GM21360 (cell line): ENCODE measurements at regions not wholly inside any gene's neighbourhood (a gene's known extent, or its start where the extent isn't known, plus 50 kb on each side); places are given as distances from the start of the nearest gene placed in this dataset.
A peak's percentile ranks its signal among the peaks of the same experiment; 100 is the strongest.

ENCODE experiments used
- ATAC-seq: cut with Tn5 transposase; IDR thresholded peaks from one replicate; pipeline ENCODE4 v1.9.1; 2021; ENCODE audit warnings: mild to moderate bottlenecking, moderate library complexity; ENCODE audit not compliant: unreplicated experiment

GRCh38 chr2:13576406-13577036 is 859.8 kb downstream of the TRIB2 start:
- ATAC-seq: no peak

GRCh38 chr2:13578547-13578946 is 861.8 kb downstream of the TRIB2 start:
- no peak for ATAC-seq

GRCh38 chr2:13581471-13581870 is 864.7 kb downstream of the TRIB2 start:
- no peak for ATAC-seq

GRCh38 chr2:13583609-13584008 is 866.9 kb downstream of the TRIB2 start:
- ATAC-seq: no peak

DNA sequence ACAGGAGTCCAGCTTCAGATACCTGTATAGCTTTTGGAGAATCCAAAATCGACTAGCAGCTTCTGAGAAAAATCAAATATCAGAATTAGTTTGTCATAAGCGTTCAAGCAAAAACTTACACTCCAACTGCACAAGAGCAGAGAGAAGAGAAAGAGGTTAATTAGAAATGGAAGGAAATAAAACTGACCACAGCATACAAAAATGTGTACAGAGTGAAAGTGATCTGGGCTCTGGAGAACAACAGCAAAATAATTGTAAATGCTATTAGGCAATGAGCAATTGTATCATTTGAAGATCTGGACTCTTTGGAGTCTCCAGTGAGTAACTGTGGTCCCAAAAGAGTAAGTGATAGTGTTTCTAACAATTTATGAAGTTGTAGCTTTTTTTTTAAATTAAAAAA is 867.3 kb downstream of the TRIB2 start:
- no peak for ATAC-seq

DNA sequence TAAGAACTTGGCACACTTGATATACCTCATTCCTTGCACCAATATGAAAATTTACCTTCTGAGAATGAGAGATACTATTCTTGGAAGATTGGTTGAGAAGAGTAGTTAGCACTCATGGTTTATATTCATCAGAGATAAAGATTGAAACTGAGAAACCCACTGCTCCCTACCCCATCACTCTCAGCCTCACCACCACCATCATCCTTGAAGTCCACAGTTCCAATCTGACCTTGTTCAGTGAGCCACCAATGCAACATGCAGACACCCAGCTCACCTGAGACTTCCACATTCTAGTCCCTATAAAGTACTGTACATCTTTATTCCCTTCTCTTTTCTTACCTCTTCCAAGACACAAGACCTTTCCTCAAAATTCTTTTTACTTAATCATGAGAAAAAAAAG is 869.0 kb downstream of the TRIB2 start:
- ATAC-seq: no peak

DNA sequence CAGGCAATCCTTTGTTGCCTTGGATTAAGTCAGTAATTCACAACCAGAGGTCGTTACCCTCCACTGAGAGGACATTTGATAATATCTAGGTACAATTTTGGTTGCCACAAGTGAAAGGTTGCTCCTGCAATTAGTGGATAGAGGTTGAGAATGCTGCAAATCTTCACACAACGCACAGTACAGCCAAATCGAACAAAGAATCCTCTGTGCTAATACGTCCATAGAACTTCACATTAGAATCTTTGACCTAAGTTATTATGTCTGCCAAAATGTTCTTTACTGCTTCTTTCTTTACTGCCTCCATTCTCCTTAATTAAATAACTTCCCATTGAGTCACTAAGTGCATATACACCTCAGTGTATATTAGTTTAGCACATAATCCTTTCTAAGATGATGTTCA is 879.5 kb downstream of the TRIB2 start:
- no peak for ATAC-seq

DNA sequence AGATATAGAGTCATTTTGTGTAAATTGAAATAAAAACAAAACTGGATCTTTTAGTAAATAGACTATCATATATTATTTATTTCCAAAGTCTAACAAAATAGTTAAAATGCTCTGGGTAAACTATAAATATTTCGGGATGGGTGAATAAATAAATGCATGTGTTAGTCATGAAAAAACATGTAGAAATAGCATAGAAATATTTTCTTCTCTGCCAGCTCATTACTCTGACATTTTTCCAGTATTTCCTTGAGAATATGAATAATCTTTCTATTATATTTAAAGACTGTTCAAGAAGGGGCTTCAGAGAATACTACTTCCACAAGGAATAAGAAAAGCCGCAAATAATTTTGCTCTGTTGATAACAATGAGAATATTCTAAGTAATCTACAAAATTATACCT is 880.4 kb downstream of the TRIB2 start:
- no peak for ATAC-seq

DNA sequence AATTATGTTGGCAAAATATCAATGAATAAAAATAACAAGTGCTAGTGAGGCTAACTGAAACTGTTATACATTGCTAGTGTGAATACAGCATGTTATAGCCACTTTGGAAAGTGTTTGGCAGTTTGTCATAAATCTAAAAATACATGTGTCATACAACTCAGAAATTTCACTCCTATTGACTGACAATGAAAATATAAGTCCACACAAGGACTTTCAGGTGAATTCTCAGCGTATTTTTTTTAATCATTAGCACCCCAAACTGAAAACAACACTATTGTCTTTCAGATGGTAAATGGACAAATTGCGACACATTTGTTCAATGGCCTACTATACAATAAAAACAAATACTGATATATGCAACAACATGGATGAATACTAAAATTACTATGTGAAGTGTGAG is 884.8 kb downstream of the TRIB2 start:
- ATAC-seq: no peak

- no peak for ATAC-seq
These were observed 888.4 kb downstream of the TRIB2 start for GRCh38 chr2:13604951-13605661.

GRCh38 chr2:13607139-13607538 is 890.4 kb downstream of the TRIB2 start:
- no peak for ATAC-seq

DNA sequence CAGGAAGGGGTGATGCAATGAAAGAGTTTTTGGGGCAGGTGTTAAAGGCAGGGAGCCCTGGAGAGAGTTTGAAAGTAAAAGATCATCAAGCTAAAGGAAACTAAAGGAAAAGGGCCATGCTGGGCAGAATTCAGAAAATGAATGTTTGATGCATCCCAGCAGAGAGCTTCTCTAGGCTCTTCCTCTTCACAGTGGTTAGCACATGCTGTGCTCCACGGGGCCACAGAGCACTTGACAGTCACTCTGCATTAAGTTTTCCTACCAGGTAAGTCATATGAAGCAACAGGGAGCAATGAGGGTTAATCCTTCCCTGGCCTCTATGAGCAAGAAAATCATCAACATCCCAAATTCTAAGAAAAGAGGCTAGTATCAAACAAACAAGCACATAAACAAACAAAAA is 895.2 kb downstream of the TRIB2 start:
- ATAC-seq: no peak

- no peak for ATAC-seq
These were observed 899.3 kb downstream of the TRIB2 start for GRCh38 chr2:13616059-13616458.

DNA sequence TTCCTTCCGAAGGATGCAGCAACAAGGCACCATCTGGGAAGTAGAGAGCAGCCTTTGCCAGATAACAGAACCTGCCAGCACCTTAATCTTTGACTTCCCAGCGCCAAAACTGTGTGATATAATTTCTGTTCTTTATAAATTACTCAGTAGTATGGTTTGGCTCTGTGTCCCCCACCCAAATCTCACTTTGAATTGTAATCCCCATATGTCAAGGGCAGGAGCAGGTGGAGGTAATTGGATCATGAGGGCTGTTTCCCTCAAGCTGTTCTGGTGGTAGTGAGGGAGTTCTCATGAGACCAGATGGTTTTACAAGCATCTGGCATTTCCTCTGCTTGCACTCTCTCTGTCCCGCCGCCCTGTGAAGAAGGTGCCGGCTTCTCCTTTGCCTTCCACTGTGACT is 899.9 kb downstream of the TRIB2 start:
- no peak for ATAC-seq

DNA sequence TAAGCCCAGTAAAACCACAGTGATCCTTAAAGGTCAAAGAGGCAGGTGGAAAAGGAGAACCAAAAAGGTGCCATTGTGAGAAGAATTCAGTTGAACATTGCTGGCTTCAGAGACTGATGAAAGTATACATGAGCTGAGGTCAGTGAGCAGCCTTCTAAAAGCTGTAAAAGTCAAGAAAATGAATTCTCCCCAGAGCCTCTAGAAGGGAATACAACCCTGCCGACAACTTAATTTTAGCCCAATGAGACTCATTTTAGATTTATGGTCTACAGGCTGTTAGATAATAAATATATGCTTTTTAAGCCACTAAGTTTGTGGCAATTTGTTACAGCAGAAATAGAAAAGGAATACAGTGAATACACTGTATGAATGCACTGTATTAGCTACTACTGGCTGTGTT is 911.4 kb downstream of the TRIB2 start:
- no peak for ATAC-seq

DNA sequence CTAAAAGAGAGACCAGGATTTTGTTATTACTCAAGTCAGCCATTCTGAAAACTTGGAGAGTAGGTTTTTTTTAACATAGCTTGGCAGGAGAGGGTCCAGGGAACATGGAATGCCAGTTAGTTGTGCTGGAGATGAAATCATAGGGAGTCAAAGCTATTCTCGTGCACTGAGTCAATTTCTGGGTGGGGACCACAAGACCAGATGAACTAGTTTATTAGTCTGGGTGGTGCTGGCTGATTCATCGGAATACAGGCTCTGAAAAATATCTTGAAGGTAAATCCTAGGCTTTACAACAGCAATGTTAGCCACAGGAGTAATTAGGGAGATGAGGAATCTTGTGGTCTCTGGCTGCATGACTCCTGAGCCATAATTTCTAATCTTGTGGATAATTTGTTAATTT is 921.4 kb downstream of the TRIB2 start:
- ATAC-seq: no peak

DNA sequence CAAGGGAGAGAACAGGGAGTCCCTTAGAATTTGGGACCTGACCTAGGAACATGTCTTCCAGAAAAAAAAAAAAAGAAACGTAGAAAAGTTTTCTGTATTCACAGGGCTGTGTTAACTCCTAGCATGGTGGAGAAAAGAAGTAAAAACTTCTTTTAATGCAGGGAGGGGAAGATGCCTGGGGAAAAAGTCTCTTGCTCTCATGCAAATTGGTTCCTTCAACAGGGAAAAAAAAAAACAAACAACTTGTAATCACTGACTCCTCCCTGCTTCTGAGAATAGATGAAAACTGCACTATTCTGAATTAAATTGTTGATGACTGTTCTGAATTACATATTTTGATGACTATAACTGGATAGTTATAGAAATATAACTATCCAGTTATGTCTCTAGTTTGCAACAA is 933.2 kb downstream of the TRIB2 start:
- no peak for ATAC-seq

DNA sequence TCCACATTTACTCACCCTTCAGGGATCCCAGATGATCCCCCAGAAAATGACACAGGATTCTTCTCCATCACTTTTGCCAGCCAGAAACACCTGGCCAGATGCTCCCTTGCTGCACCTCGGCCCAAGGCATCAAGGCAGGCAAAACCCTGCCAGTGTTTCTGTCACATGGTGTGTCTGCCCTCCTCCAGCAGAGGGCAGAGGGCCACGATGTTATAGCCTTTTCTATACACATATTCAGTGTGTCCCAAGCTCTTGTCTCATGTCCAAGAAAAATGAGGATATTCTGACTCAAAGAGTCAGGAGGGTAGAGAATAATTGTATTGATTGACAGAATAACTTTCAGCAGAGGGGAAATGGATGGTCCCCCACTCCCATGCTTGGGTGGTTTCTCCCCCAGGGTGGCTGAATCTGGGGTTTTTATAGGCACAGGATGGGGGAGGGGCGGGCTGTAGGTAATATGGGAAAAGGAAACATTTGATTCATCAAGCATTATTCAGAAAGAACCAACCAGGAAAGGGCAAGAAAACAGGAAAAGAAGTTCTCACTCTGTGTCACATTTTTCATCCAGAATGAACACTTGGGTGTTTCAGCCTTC is 933.9 kb downstream of the TRIB2 start:
- no peak for ATAC-seq

DNA sequence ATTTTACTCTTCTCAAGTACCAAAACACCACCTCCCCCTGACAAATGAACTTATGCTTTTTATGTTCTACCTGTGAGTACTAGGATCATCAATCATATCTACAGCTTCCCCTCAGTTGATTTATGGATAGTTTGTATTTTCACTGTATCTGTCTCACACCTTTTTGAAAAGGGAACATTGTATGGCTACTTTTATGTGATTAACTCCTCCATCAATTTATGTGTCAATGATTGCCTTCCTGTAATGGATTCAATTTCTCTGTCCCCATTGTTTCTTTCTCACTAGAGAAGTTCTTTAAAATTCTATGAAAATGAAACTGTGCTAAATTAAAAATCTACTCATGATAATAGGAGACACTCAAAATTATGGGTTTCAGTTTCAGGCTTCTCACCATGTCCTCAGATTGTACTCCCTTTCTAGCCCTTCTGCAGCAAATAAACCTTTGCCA is 935.0 kb downstream of the TRIB2 start:
- no peak for ATAC-seq

DNA sequence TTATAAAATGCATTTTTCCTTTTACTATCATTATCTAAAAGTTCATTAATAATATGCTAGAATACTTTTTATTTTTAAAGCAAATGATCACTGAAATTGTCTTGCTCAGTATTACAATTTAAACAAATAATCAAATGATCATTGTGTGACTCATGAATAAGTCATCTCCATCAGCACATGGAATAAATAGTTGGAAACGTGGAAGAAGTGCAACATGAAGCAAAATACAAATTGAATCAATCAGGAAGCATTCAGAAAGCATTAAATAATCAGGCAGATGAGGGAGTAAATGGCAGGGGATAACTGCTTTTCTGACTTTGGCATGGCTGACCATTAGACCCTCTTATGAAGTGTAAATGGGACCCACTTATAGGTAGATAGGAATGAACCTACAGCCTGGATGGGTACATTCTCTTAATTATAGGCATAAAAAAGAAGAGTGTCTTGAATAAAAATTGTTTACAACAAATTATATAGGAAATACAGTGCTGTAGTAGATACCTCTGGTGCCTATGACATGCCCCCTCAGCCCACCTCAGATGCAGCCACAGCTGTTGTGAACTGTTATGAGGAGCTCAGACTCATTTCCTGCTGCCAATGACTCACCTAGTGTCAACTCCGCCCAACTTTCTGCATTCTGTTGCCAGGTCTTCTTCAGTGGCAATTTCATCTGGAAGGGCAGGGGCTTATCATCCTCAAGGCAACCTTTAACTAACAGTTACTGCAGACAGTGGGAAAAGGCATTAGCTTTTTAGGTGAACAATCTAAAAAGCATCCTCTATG is 936.0 kb downstream of the TRIB2 start:
- ATAC-seq: peak; percentile 51

DNA sequence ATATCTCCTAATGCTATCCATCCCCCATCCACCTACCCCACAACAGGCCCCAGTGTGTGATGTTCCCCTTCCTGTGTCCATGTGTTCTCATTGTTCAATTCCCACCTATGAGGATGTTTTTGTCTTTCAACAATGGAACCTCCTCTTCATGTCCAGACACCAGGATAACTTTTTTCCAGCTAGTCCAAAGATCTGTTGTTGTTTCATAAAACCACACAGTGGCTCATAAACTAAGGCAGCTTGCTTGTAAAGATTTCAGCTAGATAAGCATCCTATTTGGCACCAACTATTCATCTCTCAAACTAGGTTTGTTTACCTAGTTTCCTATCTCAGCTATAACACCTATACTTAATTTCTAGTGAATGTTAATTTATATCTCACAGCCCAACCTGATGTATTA is 937.7 kb downstream of the TRIB2 start:
- ATAC-seq: no peak

DNA sequence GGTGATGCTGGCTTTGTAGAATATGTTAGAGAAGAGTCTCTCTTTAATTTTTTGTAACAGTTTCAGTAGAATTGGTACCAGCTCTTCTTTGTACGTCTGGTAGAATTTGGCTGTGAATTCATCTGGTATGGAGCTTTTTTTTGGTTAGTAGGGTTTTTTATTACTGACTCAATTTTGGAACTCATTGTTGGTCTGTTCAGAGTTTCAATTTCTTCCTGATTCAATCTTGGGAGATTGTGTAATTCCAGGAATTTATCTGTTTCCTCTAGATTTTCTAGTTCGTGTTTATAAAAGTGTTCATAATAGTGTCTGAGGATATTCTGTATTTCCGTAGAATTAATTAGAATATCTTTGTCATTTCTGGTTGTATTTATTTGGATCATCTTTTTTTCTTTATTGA is 943.5 kb downstream of the TRIB2 start:
- no peak for ATAC-seq
